Karpas-422 (cell line): ENCODE measurements at regions not wholly inside any gene's neighbourhood (a gene's known extent, or its start where the extent isn't known, plus 50 kb on each side); places are given as distances from the start of the nearest gene placed in this dataset.

ENCODE experiments used
- DNase-seq: peaks from one replicate; pipeline ENCODE4 v3.0.0-alpha.2; 2015
- H2AFZ ChIP-seq: fragments of 200-600 bp; sonication (generic); 2 replicates; pipeline ENCODE4 v1.6.1; 2014; ENCODE audit warnings: antibody characterized with exemption, low read length, mixed read lengths
- H3K27ac ChIP-seq: fragments of 200-600 bp; sonication (generic); 2 replicates; pipeline ENCODE4 v1.5.1; 2014; ENCODE audit warnings: mild to moderate bottlenecking, low read length, moderate library complexity
- H3K27me3 ChIP-seq: fragments of 200-600 bp; sonication (generic); 2 replicates; pipeline ENCODE4 v1.6.1; 2014; ENCODE audit warnings: low read length, mixed read lengths
- H3K36me3 ChIP-seq: fragments of 200-600 bp; sonication (generic); 2 replicates; pipeline ENCODE4 v1.6.1; 2014; ENCODE audit warnings: low read length, mixed read lengths; ENCODE audit not compliant: insufficient read depth
- H3K4me1 ChIP-seq: fragments of 200-600 bp; sonication (generic); 2 replicates; pipeline ENCODE4 v1.6.1; 2014; ENCODE audit warnings: mild to moderate bottlenecking, low read length, mixed read lengths
- H3K4me2 ChIP-seq: fragments of 200-600 bp; sonication (generic); 2 replicates; pipeline ENCODE4 v1.6.1; 2014; ENCODE audit warnings: low read length, low read depth, mild to moderate bottlenecking; ENCODE audit not compliant: poor library complexity, severe bottlenecking
- H3K4me3 ChIP-seq: fragments of 200-600 bp; sonication (generic); 2 replicates; pipeline ENCODE4 v1.5.1; 2014; ENCODE audit warnings: mild to moderate bottlenecking, antibody characterized with exemption, low read length, mixed read lengths
- H3K79me2 ChIP-seq: fragments of 200-600 bp; sonication (generic); 2 replicates; pipeline ENCODE4 v1.6.1; 2014; ENCODE audit warnings: mild to moderate bottlenecking, low read length, mixed read lengths
- H3K9ac ChIP-seq: fragments of 200-600 bp; sonication (generic); 2 replicates; pipeline ENCODE4 v1.6.0; 2014; ENCODE audit warnings: low read length
- H3K9me2 ChIP-seq: fragments of 200-600 bp; sonication (generic), shearing (Covaris generic); replicated peaks from 2 replicates; pipeline ENCODE4 v1.6.0; 2014; ENCODE audit warnings: mild to moderate bottlenecking, low read length, moderate library complexity; ENCODE audit not compliant: insufficient read depth
- H3K9me3 ChIP-seq: fragments of 300-700, 200-600 bp; sonication (generic); 2 replicates; pipeline ENCODE4 v1.6.1; 2014; ENCODE audit warnings: low read length, mixed read lengths
- H4K20me1 ChIP-seq: fragments of 200-600 bp; sonication (generic); 2 replicates; pipeline ENCODE4 v1.6.1; 2014; ENCODE audit warnings: mild to moderate bottlenecking, antibody characterized with exemption, low read length, low read depth; ENCODE audit not compliant: insufficient read depth
- small RNA-seq: library from RNA; depleted of rRNA; stranded (forward); fragments of <200 nt; gene quantifications from one replicate; pipeline ENCODE3, GENCODE V24; 2014

- Histone ChIP-seq H3K36me3 (no peaks in the 10 kb centered on the region), H3K4me2 (no peak overlapping the region), H3K9ac (no peak overlapping the region), H2AFZ (no peak overlapping the region), H3K27ac (no peak overlapping the region), H3K79me2 (no peaks in the 10 kb centered on the region), H3K4me1 (no peaks in the 10 kb centered on the region), H3K4me3 (no peak overlapping the region), H3K27me3 (no peaks in the 10 kb centered on the region), H3K9me2 (no peaks in the 10 kb centered on the region), H3K9me3 (no peaks in the 10 kb centered on the region), H4K20me1 (no peaks in the 10 kb centered on the region)
- DNase-seq, result no peak
Measured at GRCh38 chr5:14922456-14922855, 50.9 kb upstream of the ANKH start.

Small RNA genes lying in the stretch of these regions (small RNA-seq; reads per million reads assigned to genes)
- gene RF00096, result 0.36 reads per million
